ENCODE measurements at regions not wholly inside any gene's neighbourhood (a gene's known extent, or its start where the extent isn't known, plus 50 kb on each side); places are given as distances from the start of the nearest gene placed in this dataset.

GRCh38 chr17:5708344-5708743 lies 124.0 kb upstream of the NLRP1 start:
- intact Hi-C loops (cut with DNase I) = no loop called here
- no peak for DNase-seq (ENCODE audit: low spot score)
- TF ChIP-seq CTCF (IDR thresholded peaks at IDR 0.05) = no peak
- TF ChIP-seq POLR2A (IDR thresholded peaks at IDR 0.05) = no peak
- no peak for TF ChIP-seq POLR2AphosphoS5 (IDR thresholded peaks at IDR 0.05)
- Histone ChIP-seq H3K36me3 (no peaks in the 10 kb centered on the region), H3K27me3 (replicated peaks; ENCODE audit: insufficient read depth) (peaks cover 7% of the 10 kb centered on the region), H3K4me3 (no peak overlapping the region), H3K9me3 (no peaks in the 10 kb centered on the region), H3K27ac (no peak overlapping the region), H3K4me1 (replicated peaks) (no peaks in the 10 kb centered on the region)

- TF ChIP-seq POLR2AphosphoS5 (IDR thresholded peaks at IDR 0.05) = no peak
- no peak for TF ChIP-seq POLR2A (IDR thresholded peaks at IDR 0.05)
- no peak for TF ChIP-seq CTCF (IDR thresholded peaks at IDR 0.05)
- Histone ChIP-seq H3K36me3 (no peaks in the 10 kb centered on the region), H3K4me3 (no peak overlapping the region), H3K27ac (no peak overlapping the region), H3K4me1 (replicated peaks) (no peaks in the 10 kb centered on the region), H3K27me3 (replicated peaks; ENCODE audit: insufficient read depth) (peaks cover 7% of the 10 kb centered on the region), H3K9me3 (no peaks in the 10 kb centered on the region)
- WGBS = 39% methylated on average over 8 of the region's 8 CpGs
- intact Hi-C loops (cut with DNase I) = no loop called here
- no peak for DNase-seq (ENCODE audit: low spot score)
These were observed 127.0 kb upstream of the NLRP1 start for GRCh38 chr17:5711344-5711743.

DNA sequence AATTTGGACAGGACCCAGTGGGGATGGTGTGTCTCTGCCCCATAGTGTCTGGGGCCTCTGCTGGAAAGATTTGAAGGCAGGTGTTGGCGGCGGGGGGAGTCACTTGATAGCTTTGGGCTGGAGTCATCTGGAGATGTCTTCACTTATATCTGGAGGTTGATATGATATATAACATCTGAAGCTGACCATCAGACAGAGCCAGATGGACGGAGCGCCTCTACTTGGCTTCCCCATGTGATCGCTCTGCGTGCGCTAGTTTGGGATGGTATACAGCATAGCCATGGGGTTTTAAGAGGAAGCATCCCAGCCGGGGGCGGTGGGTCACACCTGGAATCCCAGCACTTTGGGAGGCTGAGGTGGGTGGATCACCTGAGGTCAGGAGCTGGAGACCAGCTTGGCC lies 130.7 kb upstream of the NLRP1 start:
- TF ChIP-seq POLR2A (IDR thresholded peaks at IDR 0.05) = no peak
- TF ChIP-seq CTCF (IDR thresholded peaks at IDR 0.05) = no peak
- no peak for TF ChIP-seq POLR2AphosphoS5 (IDR thresholded peaks at IDR 0.05)
- 97% methylated on average over 9 of the region's 9 CpGs for WGBS
- Histone ChIP-seq H3K36me3 (no peaks in the 10 kb centered on the region), H3K9me3 (no peaks in the 10 kb centered on the region), H3K27me3 (replicated peaks; ENCODE audit: insufficient read depth) (peaks cover 9% of the 10 kb centered on the region), H3K27ac (no peak overlapping the region), H3K4me1 (replicated peaks) (no peaks in the 10 kb centered on the region), H3K4me3 (no peak overlapping the region)
- DNase-seq (ENCODE audit: low spot score) = no peak
- intact Hi-C loops (cut with DNase I) = no loop called here

DNA sequence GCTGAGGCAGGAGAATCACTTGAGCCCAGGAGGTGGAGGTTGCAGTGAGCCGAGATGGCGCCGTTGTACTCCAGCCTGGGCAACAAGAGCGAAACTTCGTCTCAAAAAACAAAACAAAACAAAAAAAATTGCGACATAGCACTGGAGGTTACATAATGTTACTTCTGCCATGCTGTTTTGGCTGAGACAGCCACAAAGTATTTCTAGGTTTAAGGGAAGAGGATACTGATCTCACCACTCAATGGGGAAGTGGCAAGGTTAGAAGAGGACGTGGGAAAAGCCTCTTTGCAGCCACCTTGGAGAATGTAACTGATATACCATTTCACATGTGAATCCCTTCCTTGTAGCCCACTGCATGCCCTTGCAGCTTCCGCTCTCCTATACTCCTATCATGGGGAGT lies 131.2 kb upstream of the NLRP1 start:
- no peaks in the 10 kb centered on the region for H3K4me1 ChIP-seq (replicated peaks)
- intact Hi-C loops (cut with DNase I) = no loop called here
- no peaks in the 10 kb centered on the region for H3K9me3 ChIP-seq
- no peaks in the 10 kb centered on the region for H3K36me3 ChIP-seq
- 92% methylated on average over 8 of the region's 8 CpGs for WGBS
- TF ChIP-seq POLR2AphosphoS5 (IDR thresholded peaks at IDR 0.05) (no peak), POLR2A (IDR thresholded peaks at IDR 0.05) (no peak), CTCF (IDR thresholded peaks at IDR 0.05) (no peak)
- DNase-seq (ENCODE audit: low spot score) = no peak
- H3K27ac ChIP-seq = no peak overlapping the region
- peaks cover 9% of the 10 kb centered on the region for H3K27me3 ChIP-seq (replicated peaks; ENCODE audit: insufficient read depth)
- no peak overlapping the region for H3K4me3 ChIP-seq

DNA sequence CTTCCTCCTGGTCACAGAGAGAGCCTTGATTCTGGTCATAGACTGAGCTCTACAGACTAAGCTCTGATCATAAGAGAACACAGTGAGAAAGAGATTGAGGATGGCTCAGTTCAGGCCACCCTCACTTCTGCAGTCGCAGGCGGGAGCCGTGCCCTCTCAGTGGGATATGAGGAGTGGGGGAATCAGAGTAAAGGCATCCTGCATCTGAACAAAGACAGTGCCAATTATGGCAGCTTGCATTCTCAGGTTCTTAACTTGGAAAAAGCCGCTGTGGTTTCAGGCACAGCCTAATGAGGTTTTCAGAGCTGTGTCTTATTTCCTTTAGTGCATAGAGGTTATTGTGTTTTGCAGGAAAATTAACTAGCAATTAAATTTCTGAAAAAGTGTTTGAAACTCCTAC lies 134.4 kb upstream of the NLRP1 start:
- H3K9me3 ChIP-seq = no peaks in the 10 kb centered on the region
- peaks cover 2% of the 10 kb centered on the region for H3K27me3 ChIP-seq (replicated peaks; ENCODE audit: insufficient read depth)
- no peaks in the 10 kb centered on the region for H3K36me3 ChIP-seq
- WGBS = 57% methylated on average over 4 of the region's 4 CpGs
- no peaks in the 10 kb centered on the region for H3K4me1 ChIP-seq (replicated peaks)
- no peak overlapping the region for H3K27ac ChIP-seq
- TF ChIP-seq CTCF (IDR thresholded peaks at IDR 0.05) (no peak), POLR2AphosphoS5 (IDR thresholded peaks at IDR 0.05) (no peak), POLR2A (IDR thresholded peaks at IDR 0.05) (no peak)
- no peak overlapping the region for H3K4me3 ChIP-seq
- DNase-seq (ENCODE audit: low spot score) = no peak
- intact Hi-C loops (cut with DNase I) = no loop called here

Measured in prostate gland (tissue), 2 donors.